ENCODE measurements at regions not wholly inside any gene's neighbourhood (a gene's known extent, or its start where the extent isn't known, plus 50 kb on each side); places are given as distances from the start of the nearest gene placed in this dataset.

DNA sequence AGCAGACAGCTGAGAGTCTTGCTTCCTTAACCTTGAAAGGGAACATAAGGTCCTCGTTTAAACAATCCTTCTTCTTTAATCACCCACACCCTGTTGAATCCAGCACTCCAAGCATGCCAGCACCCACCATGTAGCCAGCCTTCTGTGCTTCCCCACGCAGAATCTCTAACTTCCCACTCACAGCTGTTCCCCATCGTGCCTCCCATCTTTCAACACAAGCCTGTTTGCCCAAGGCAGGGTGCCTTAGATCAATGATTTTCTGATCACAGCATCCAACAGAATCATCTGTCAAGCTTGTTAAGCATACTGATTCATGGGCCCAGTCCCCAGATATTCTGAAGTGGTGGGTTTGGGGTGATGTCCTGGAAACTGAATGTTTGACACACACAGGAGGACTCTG lies 530.8 kb downstream of the SH2D4B start:
- FAIRE-seq: no peak

More for the DNA sequence above, 530.8 kb downstream of the SH2D4B start:
- no peak for DNase-seq (ENCODE audit: low read depth in 1 of 2, low spot score in 2 of 2)
- Histone ChIP-seq H2BK12ac (ENCODE audit: low read depth, low read length) (no peak overlapping the region), H3K79me1 (ENCODE audit: low read depth, low read length) (no peaks in the 10 kb centered on the region), H3K4me1 (replicated peaks in 1 of 4; ENCODE audit: control insufficient read depth in 3 of 4, insufficient read depth in 4 of 4, low read length in 3 of 4) (no peaks in the 10 kb centered on the region), H4K8ac (ENCODE audit: extremely low read depth, insufficient read depth, low read length) (no peak overlapping the region), H3K14ac (ENCODE audit: insufficient read length) (no peak overlapping the region), H4K20me1 (replicated peaks in 1 of 2; ENCODE audit: control insufficient read depth in 1 of 2, insufficient read depth in 2 of 2, low read length in 2 of 2) (no peaks in the 10 kb centered on the region), H3K4me3 (ENCODE audit: extremely low read depth in 1 of 4, insufficient read depth in 2 of 4, low read depth in 3 of 4, low read length in 4 of 4) (no peak overlapping the region), H3K36me3 (ENCODE audit: control insufficient read depth in 2 of 4, insufficient read depth in 4 of 4, low read length in 3 of 4) (no peaks in the 10 kb centered on the region), H3K18ac (ENCODE audit: extremely low read depth, low read length) (peak overlapping the region; percentile 13; the same call in 1 of the 2 replicates), H3K4me2 (ENCODE audit: insufficient read depth in 1 of 2, low read depth in 2 of 2, low read length in 2 of 2) (no peak overlapping the region), H2AFZ (ENCODE audit: low read length) (peak overlapping the region; percentile 43), H3K23me2 (ENCODE audit: low read depth, low read length) (no peaks in the 10 kb centered on the region), H2BK5ac (ENCODE audit: low read depth, low read length) (no peak overlapping the region), H3K9ac (replicated peaks in 1 of 4; ENCODE audit: extremely low read depth in 1 of 4, low read depth in 3 of 4, low read length in 3 of 4) (no peak overlapping the region), H4K5ac (ENCODE audit: insufficient read length, low read depth, low read length) (no peak overlapping the region), H3K27me3 (replicated peaks in 1 of 4; ENCODE audit: control insufficient read depth in 3 of 4, extremely low read depth in 1 of 4, insufficient read depth in 3 of 4, low read length in 3 of 4) (no peaks in the 10 kb centered on the region), H3K4ac (replicated peaks; ENCODE audit: insufficient read length, low read depth, low read length) (no peak overlapping the region), H4K91ac (replicated peaks; ENCODE audit: insufficient read length, low read length) (no peak overlapping the region), H3K23ac (ENCODE audit: insufficient read length) (no peak overlapping the region), H3K56ac (replicated peaks; ENCODE audit: insufficient read length, low read depth, low read length) (no peak overlapping the region), H2BK20ac (ENCODE audit: low read length) (no peak overlapping the region), H3K79me2 (ENCODE audit: control insufficient read depth in 1 of 2, insufficient read depth in 2 of 2, low read length in 2 of 2) (no peaks in the 10 kb centered on the region), H2AK5ac (ENCODE audit: low read depth, low read length) (no peak overlapping the region), H3K9me3 (ENCODE audit: insufficient read depth in 2 of 2, low read depth in 1 of 2, low read length in 1 of 2) (no peaks in the 10 kb centered on the region), H2BK120ac (replicated peaks; ENCODE audit: low read depth, low read length) (no peak overlapping the region), H3K27ac (ENCODE audit: low read depth, low read length) (no peak overlapping the region), H2BK15ac (ENCODE audit: low read length) (no peak overlapping the region)
- 74% methylated on average over 3 of the region's 3 CpGs; no CpG with 5 or more reads in 1 of the 2 experiments for WGBS, 2 experiments (ENCODE audit: extremely low coverage in 1 of 2, insufficient coverage in 1 of 2, insufficient read length in 1 of 2, insufficient replicate concordance in 2 of 2, low coverage in 1 of 2, low lambda C conversion rate in 2 of 2, missing lambda C conversion rate in 1 of 2)
- no peak for TF ChIP-seq SRF (IDR thresholded peaks at IDR 0.05; ENCODE audit: low read depth, low read length)
- TF ChIP-seq, protein P1, sequence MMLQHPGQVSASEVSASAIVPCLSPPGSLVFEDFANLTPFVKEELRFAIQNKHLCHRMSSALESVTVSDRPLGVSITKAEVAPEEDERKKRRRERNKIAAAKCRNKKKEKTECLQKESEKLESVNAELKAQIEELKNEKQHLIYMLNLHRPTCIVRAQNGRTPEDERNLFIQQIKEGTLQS (IDR thresholded peaks at IDR 0.05; ENCODE audit: insufficient read depth, low read depth, low read length): no peak
- ChIA-PET CTCF (ENCODE audit: partially characterized antibody) (interaction anchor here (0.7 to 1.5 kb wide), 5 partner anchors 14 to 469 kb away, joined by 3 to 4 read pairs (median 3); no protein-coding TSS in a partner anchor), POLR2A (ENCODE audit: partially characterized antibody) (no interaction called here)
